WTC11 (cell line): ENCODE measurements at regions not wholly inside any gene's neighbourhood (a gene's known extent, or its start where the extent isn't known, plus 50 kb on each side); places are given as distances from the start of the nearest gene placed in this dataset.

ENCODE experiments used
- AFF4 ChIP-seq: sonication (generic); formaldehyde crosslinking; IDR thresholded peaks from 2 replicates; pipeline ENCODE4 v1.8.1; 2023; ENCODE audit warnings: mild to moderate bottlenecking, missing genetic modification reagents, borderline replicate concordance
- CREB1 ChIP-seq: sonication (generic); formaldehyde crosslinking; IDR thresholded peaks from 2 replicates; pipeline ENCODE4 v1.8.0; 2023; ENCODE audit warnings: mild to moderate bottlenecking, missing genetic modification reagents
- CREM ChIP-seq: sonication (generic); formaldehyde crosslinking; IDR thresholded peaks from 2 replicates; pipeline ENCODE4 v1.8.1; 2022; ENCODE audit warnings: mild to moderate bottlenecking, missing genetic modification reagents, moderate library complexity
- CTCF ChIP-seq: fragments of 200-600 bp; IDR thresholded peaks from 2 replicates; pipeline ENCODE4 v1.8.0; 2022; ENCODE audit warnings: antibody characterized with exemption
- FOXP1 ChIP-seq: sonication (generic); formaldehyde crosslinking; IDR thresholded peaks from 2 replicates; pipeline ENCODE4 v1.8.0; 2022; ENCODE audit warnings: missing genetic modification reagents, mild to moderate bottlenecking, moderate library complexity, borderline replicate concordance
- MYBL2 ChIP-seq: sonication (generic); formaldehyde crosslinking; IDR thresholded peaks from 2 replicates; pipeline ENCODE4 v1.8.1; 2023; ENCODE audit warnings: mild to moderate bottlenecking, moderate library complexity, missing genetic modification reagents
- NR3C1 ChIP-seq: sonication (generic); formaldehyde crosslinking; conservative IDR thresholded peaks from 2 replicates; pipeline ENCODE4 v1.8.1; 2023; ENCODE audit warnings: low read depth, mild to moderate bottlenecking, missing genetic modification reagents
- TEAD4 ChIP-seq: sonication (generic); formaldehyde crosslinking; IDR thresholded peaks from 2 replicates; pipeline ENCODE4 v1.8.0; 2022; ENCODE audit warnings: mild to moderate bottlenecking, missing genetic modification reagents
- ZNF138 ChIP-seq: sonication (generic); formaldehyde crosslinking; conservative IDR thresholded peaks from 2 replicates; pipeline ENCODE4 v1.8.1; 2022; ENCODE audit warnings: mild to moderate bottlenecking, moderate library complexity, missing genetic modification reagents
- TF ChIP-seq, protein P1 (sequence below): sonication (generic); formaldehyde crosslinking; conservative IDR thresholded peaks from 2 replicates; pipeline ENCODE4 v1.8.1; 2022; ENCODE audit warnings: mild to moderate bottlenecking, missing genetic modification reagents
- TF ChIP-seq, protein P2 (sequence below): sonication (generic); formaldehyde crosslinking; IDR thresholded peaks from 2 replicates; pipeline ENCODE4 v1.8.0; 2022; ENCODE audit warnings: mild to moderate bottlenecking, missing genetic modification reagents

GRCh38 chr18:38077229-38077628, 511.6 kb upstream of the CELF4 start:
- TF ChIP-seq AFF4 (CRISPR knock-in tag) (no peak), NR3C1 (CRISPR knock-in tag) (no peak), ZNF138 (no peak), CTCF (no peak), MYBL2 (CRISPR knock-in tag) (no peak), CREB1 (CRISPR knock-in tag) (no peak), FOXP1 (CRISPR knock-in tag) (no peak), CREM (CRISPR knock-in tag) (no peak), TEAD4 (CRISPR knock-in tag) (no peak)
- TF ChIP-seq, protein P1, sequence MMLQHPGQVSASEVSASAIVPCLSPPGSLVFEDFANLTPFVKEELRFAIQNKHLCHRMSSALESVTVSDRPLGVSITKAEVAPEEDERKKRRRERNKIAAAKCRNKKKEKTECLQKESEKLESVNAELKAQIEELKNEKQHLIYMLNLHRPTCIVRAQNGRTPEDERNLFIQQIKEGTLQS (CRISPR knock-in tag) = no peak
- TF ChIP-seq, protein P2, sequence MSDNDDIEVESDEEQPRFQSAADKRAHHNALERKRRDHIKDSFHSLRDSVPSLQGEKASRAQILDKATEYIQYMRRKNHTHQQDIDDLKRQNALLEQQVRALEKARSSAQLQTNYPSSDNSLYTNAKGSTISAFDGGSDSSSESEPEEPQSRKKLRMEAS (CRISPR knock-in tag) = no peak
